ENCODE measurements at regions not wholly inside any gene's neighbourhood (a gene's known extent, or its start where the extent isn't known, plus 50 kb on each side); places are given as distances from the start of the nearest gene placed in this dataset.

GRCh38 chr20:4304601-4305000 lies 55.5 kb upstream of the ADRA1D start:
- no peaks in the 10 kb centered on the region for H3K9me3 ChIP-seq (ENCODE audit: low read length)
- no peaks in the 10 kb centered on the region; the same call in 1 of the 2 replicates for H3K27me3 ChIP-seq (ENCODE audit: insufficient read depth, low read length)
- no peak overlapping the region for H2AFZ ChIP-seq (ENCODE audit: low read length)
- H3K4me2 ChIP-seq (ENCODE audit: low read length): no peak overlapping the region
- no peaks in the 10 kb centered on the region for H3K79me2 ChIP-seq (ENCODE audit: insufficient read depth, low read length)
- H3K9ac ChIP-seq (ENCODE audit: low read length): no peak overlapping the region
- no peaks in the 10 kb centered on the region for H3K9me2 ChIP-seq (ENCODE audit: low read depth, low read length)
- H3F3A ChIP-seq (ENCODE audit: insufficient read depth, low read length): no peaks in the 10 kb centered on the region
- H3K36me3 ChIP-seq (ENCODE audit: insufficient read depth, low read length): no peaks in the 10 kb centered on the region
- H3K27ac ChIP-seq (ENCODE audit: low read depth, low read length, poor library complexity, severe bottlenecking): no peak overlapping the region
- H3K4me1 ChIP-seq (ENCODE audit: insufficient read depth, low read length, severe bottlenecking): no peaks in the 10 kb centered on the region
- no peaks in the 10 kb centered on the region for H4K20me1 ChIP-seq (ENCODE audit: insufficient read depth, low read length)
- no peak overlapping the region for H3K4me3 ChIP-seq (ENCODE audit: low read depth, low read length, poor library complexity, severe bottlenecking)
- TF ChIP-seq EZH2 (IDR thresholded peaks at IDR 0.05; ENCODE audit: borderline replicate concordance, low read length) (no peak), CTCF (IDR thresholded peaks at IDR 0.05; ENCODE audit: low read length) (no peak)

GRCh38 chr20:4303136-4303535 lies 54.0 kb upstream of the ADRA1D start:
- Histone ChIP-seq H3K4me1 (ENCODE audit: insufficient read depth, low read length, severe bottlenecking) (no peaks in the 10 kb centered on the region), H3K9me3 (ENCODE audit: low read length) (no peaks in the 10 kb centered on the region), H3K27ac (ENCODE audit: low read depth, low read length, poor library complexity, severe bottlenecking) (no peak overlapping the region), H3K36me3 (ENCODE audit: insufficient read depth, low read length) (no peaks in the 10 kb centered on the region), H3K4me2 (ENCODE audit: low read length) (no peak overlapping the region), H3K9me2 (ENCODE audit: low read depth, low read length) (no peaks in the 10 kb centered on the region), H3K9ac (ENCODE audit: low read length) (no peak overlapping the region), H3K27me3 (ENCODE audit: insufficient read depth, low read length) (no peaks in the 10 kb centered on the region; the same call in 1 of the 2 replicates), H4K20me1 (ENCODE audit: insufficient read depth, low read length) (no peaks in the 10 kb centered on the region), H3K4me3 (ENCODE audit: low read depth, low read length, poor library complexity, severe bottlenecking) (no peak overlapping the region), H2AFZ (ENCODE audit: low read length) (no peak overlapping the region), H3F3A (ENCODE audit: insufficient read depth, low read length) (no peaks in the 10 kb centered on the region), H3K79me2 (ENCODE audit: insufficient read depth, low read length) (no peaks in the 10 kb centered on the region)
- no peak for TF ChIP-seq EZH2 (IDR thresholded peaks at IDR 0.05; ENCODE audit: borderline replicate concordance, low read length)
- no peak for TF ChIP-seq CTCF (IDR thresholded peaks at IDR 0.05; ENCODE audit: low read length)

- Histone ChIP-seq H3K27ac (ENCODE audit: low read depth, low read length, poor library complexity, severe bottlenecking) (no peak overlapping the region), H4K20me1 (ENCODE audit: insufficient read depth, low read length) (no peaks in the 10 kb centered on the region), H3K9me3 (ENCODE audit: low read length) (no peaks in the 10 kb centered on the region), H3F3A (ENCODE audit: insufficient read depth, low read length) (no peaks in the 10 kb centered on the region), H3K4me1 (ENCODE audit: insufficient read depth, low read length, severe bottlenecking) (no peaks in the 10 kb centered on the region), H3K4me2 (ENCODE audit: low read length) (no peak overlapping the region), H3K27me3 (ENCODE audit: insufficient read depth, low read length) (no peaks in the 10 kb centered on the region; the same call in 1 of the 2 replicates), H3K36me3 (ENCODE audit: insufficient read depth, low read length) (no peaks in the 10 kb centered on the region), H3K79me2 (ENCODE audit: insufficient read depth, low read length) (no peaks in the 10 kb centered on the region), H3K4me3 (ENCODE audit: low read depth, low read length, poor library complexity, severe bottlenecking) (no peak overlapping the region), H2AFZ (ENCODE audit: low read length) (no peak overlapping the region), H3K9me2 (ENCODE audit: low read depth, low read length) (no peaks in the 10 kb centered on the region), H3K9ac (ENCODE audit: low read length) (no peak overlapping the region)
- TF ChIP-seq CTCF (IDR thresholded peaks at IDR 0.05; ENCODE audit: low read length) (no peak), EZH2 (IDR thresholded peaks at IDR 0.05; ENCODE audit: borderline replicate concordance, low read length) (no peak)
These were observed 51.8 kb upstream of the ADRA1D start for GRCh38 chr20:4300921-4301320.
